ENCODE measurements at regions not wholly inside any gene's neighbourhood (a gene's known extent, or its start where the extent isn't known, plus 50 kb on each side); places are given as distances from the start of the nearest gene placed in this dataset.
A peak's percentile ranks its signal among the peaks of the same experiment; 100 is the strongest.

DNA sequence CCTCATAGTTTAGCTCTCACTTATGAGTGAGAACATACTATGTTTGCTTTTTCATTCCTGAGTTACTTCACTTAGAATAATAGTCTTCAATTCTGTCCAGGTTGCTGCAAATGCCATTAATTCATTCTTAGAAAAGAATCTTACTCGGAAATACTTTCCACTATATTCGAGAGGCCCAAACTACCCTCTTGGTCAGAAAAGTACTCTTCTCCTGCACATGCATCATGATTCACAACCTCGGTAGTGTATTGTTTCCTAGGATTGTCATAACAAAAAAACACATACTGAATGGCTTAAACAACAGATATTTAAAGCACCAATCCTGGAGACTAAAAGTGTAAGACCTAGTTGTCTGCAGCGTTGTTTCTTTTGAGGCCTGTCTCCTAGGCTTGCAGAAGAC is 364.0 kb upstream of the SLC14A2 start:
- no peak for DNase-seq (ENCODE audit: low read depth)
- H3K4me3 ChIP-seq (ENCODE audit: control insufficient read depth, low read depth, low read length): no peak overlapping the region
- TF ChIP-seq, protein P1, sequence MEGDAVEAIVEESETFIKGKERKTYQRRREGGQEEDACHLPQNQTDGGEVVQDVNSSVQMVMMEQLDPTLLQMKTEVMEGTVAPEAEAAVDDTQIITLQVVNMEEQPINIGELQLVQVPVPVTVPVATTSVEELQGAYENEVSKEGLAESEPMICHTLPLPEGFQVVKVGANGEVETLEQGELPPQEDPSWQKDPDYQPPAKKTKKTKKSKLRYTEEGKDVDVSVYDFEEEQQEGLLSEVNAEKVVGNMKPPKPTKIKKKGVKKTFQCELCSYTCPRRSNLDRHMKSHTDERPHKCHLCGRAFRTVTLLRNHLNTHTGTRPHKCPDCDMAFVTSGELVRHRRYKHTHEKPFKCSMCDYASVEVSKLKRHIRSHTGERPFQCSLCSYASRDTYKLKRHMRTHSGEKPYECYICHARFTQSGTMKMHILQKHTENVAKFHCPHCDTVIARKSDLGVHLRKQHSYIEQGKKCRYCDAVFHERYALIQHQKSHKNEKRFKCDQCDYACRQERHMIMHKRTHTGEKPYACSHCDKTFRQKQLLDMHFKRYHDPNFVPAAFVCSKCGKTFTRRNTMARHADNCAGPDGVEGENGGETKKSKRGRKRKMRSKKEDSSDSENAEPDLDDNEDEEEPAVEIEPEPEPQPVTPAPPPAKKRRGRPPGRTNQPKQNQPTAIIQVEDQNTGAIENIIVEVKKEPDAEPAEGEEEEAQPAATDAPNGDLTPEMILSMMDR (conservative IDR thresholded peaks at IDR 0.05; ENCODE audit: control insufficient read depth, insufficient read depth, low read depth, low read length): no peak

DNA sequence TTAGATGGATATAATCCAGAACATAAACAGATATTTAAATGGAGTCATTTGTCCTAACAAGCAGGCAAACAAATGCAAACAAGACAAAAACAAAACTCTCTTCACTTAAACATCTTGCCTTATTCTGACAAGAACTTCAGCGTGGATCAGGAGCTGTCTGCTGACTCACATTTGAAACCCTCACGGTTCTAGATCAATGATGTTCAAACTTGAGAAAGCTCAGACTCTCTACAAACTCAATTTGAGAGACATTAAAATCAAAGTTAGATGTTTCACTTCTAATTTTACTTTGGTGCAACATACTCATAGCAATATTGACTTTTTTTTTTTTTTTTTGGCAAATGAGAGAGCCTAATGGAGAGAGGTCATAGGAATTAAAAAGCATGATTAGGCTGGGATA is 362.8 kb upstream of the SLC14A2 start:
- no peak overlapping the region for H3K4me3 ChIP-seq (ENCODE audit: control insufficient read depth, low read depth, low read length)

DNA sequence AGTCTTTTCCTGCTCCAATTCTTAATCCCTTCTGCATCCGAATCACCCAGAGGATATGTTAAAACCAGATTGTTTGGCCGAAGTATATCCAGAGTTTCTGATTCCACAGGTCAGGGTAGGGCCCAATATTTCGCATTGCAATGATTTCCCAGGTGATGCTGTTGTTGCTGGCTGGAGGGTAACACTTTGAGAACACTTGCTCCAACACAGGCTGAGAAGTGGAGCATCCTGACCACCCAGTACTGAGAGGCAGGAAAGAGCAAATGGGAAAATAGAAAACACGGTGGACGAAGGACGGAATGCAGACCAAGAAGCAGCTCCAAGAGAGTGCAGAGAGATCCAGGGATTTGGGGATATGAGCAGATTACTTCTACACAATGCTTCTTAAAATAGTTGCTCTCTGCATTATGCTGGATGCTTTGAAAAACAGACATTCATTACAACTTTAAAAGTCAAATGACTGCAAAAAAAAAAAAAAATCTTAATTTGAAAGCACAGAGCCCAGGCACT is 362.2 kb upstream of the SLC14A2 start:
- TF ChIP-seq, protein P1 (conservative IDR thresholded peaks at IDR 0.05; ENCODE audit: control insufficient read depth, insufficient read depth, low read depth, low read length): no peak
- no peak for DNase-seq (ENCODE audit: low read depth)
- H3K4me3 ChIP-seq (ENCODE audit: control insufficient read depth, low read depth, low read length): no peak overlapping the region

More for the DNA sequence above, 362.8 kb upstream of the SLC14A2 start:
- DNase-seq (ENCODE audit: low read depth): no peak
- TF ChIP-seq, protein P1 (conservative IDR thresholded peaks at IDR 0.05; ENCODE audit: control insufficient read depth, insufficient read depth, low read depth, low read length): no peak

DNA sequence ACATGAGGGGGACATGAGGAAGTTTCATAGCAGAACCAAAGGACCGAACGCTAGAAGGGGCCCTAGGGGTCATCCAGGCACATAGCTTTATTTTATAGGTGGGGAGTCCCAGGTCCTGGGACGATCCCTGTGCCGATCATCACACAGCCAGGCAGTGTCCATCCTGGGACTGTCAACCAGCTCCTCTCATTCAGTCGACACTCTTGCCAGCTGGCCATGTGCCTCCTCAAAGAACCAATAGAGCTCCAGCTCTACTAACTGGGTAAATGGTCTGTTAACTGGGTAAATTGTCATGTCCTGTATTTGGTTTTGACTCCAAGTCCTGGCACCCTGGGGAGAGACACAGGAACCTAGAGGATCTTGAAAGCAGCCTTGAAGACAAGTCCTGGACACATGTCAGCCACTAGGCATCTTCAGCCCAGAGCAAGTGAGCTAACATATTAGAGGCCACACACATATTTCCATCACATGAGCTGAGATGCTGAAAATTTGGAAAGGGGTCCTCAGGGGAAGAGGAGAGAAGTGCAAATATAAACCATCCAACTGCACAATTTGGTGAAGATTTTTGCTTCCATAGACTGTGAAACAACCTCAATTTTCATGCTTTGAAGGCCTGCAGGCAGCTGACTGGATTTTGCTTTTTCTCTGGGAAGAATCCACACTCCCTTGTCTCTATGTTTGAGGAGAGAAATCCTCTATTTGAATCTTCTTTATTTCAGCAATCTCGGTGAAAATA is 361.1 kb upstream of the SLC14A2 start:
- DNase-seq (ENCODE audit: low read depth): no peak
- no peak overlapping the region for H3K4me3 ChIP-seq (ENCODE audit: control insufficient read depth, low read depth, low read length)
- TF ChIP-seq, protein P1 (conservative IDR thresholded peaks at IDR 0.05; ENCODE audit: control insufficient read depth, insufficient read depth, low read depth, low read length): no peak

DNA sequence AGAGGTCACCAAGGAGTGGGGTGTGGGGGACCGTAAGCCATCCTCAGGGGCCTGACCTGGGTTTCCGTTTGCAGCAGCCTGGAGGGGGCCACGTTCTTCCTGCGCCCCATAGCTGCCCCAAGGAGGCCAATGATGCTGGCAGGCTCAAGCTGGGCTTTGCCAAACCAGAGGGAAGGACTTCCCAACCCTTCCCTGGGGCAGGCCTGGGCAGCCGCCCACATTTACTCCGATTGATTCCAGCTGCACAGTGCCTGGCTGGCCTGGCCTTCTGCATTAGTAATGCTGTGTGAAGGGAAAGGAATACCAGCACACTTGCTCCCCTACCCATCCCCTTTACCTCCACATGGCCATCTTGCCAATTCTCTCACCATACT is 360.6 kb upstream of the SLC14A2 start:
- H3K4me3 ChIP-seq (ENCODE audit: control insufficient read depth, low read depth, low read length): no peak overlapping the region
- peak; percentile 54 for DNase-seq (ENCODE audit: low read depth)
- TF ChIP-seq, protein P1 (conservative IDR thresholded peaks at IDR 0.05; ENCODE audit: control insufficient read depth, insufficient read depth, low read depth, low read length): no peak

DNA sequence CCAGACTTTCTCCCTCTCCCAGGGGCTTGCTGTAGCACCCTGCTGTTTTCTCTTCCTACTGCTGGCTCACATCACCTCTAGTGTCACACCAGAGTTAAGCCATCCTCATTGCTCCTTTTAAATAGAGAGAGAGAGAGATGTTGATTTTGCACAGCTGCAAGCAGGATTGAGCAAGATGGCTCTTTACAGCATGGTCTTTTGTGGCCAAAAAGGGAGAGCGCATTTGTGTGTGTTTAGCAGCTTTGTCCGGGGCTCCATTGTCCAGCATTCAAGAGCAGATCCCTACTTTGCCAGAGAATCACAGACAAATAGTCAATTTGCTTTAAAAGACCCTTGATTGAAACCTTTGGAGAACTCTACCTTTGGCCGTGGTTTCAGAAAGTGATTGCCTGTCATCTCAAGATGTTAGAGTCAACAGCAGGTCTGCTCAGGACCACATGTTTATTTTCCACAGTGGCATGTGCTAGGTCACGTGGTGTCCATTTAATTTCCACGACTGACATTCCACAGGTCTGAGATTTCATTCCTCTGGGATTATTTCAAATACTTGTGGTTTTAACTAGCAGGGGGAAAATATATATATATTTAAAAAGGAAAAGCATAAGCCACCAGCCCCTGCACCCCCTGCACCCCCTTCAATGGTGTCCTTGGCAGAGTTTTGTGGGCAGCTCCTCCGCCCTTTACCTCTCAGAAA is 359.9 kb upstream of the SLC14A2 start:
- peak; percentile 90 for DNase-seq (ENCODE audit: low read depth)
- no peak overlapping the region for H3K4me3 ChIP-seq (ENCODE audit: control insufficient read depth, low read depth, low read length)
- TF ChIP-seq, protein P1 (conservative IDR thresholded peaks at IDR 0.05; ENCODE audit: control insufficient read depth, insufficient read depth, low read depth, low read length): no peak
